Loucy (cell line): ENCODE measurements at regions not wholly inside any gene's neighbourhood (a gene's known extent, or its start where the extent isn't known, plus 50 kb on each side); places are given as distances from the start of the nearest gene placed in this dataset.

Source experiments
- CTCF ChIP-seq: fragments of 200-600 bp; sonication (generic); conservative IDR thresholded peaks from 2 replicates; pipeline ENCODE4 v1.5.1; 2014; ENCODE audit warnings: mild to moderate bottlenecking, antibody characterized with exemption, low read length
- EZH2phosphoT487 ChIP-seq: fragments of 200-600 bp; IDR thresholded peaks from 2 replicates; pipeline ENCODE4 v1.6.1; 2018; ENCODE audit warnings: antibody characterized with exemption, mild to moderate bottlenecking, moderate library complexity, borderline replicate concordance

- TF ChIP-seq CTCF (no peak), EZH2phosphoT487 (no peak)
These were observed 713.8 kb upstream of the WWC1 start for GRCh38 chr5:167577616-167578015.
